SK-N-SH (cell line): ENCODE measurements at regions not wholly inside any gene's neighbourhood (a gene's known extent, or its start where the extent isn't known, plus 50 kb on each side); places are given as distances from the start of the nearest gene placed in this dataset.

Experiments
- CTCF ChIA-PET: fragments of 300-600, 350-600 bp; formaldehyde crosslinking; extraction: SDS; loops from one replicate; lab custom pipeline; 2021; lab: Yijun Ruan, JAX
- POLR2A ChIA-PET: fragments of 350-600 bp; sonication (Branson Sonifier 250); formaldehyde crosslinking; extraction: SDS; loops from one replicate; lab custom pipeline; 2020; ENCODE audit warnings: antibody characterized with exemption, inconsistent platforms; lab: Yijun Ruan, JAX
- DNase-seq: peaks from one replicate; pipeline ENCODE4 v3.0.0; 2012
- H2AFZ ChIP-seq: fragments of 200-600 bp; sonication (generic); 2 replicates; pipeline ENCODE4 v1.8.1; 2016; ENCODE audit warnings: antibody characterized with exemption, mild to moderate bottlenecking, low read depth
- H3F3A ChIP-seq: fragments of 200-600 bp; sonication (generic); replicated peaks from 2 replicates; pipeline ENCODE3; 2016; ENCODE audit warnings: antibody characterized with exemption, mild to moderate bottlenecking; ENCODE audit not compliant: insufficient read depth
- H3K27ac ChIP-seq, 2 experiments: fragments of 200-500 bp in 1 of 2; fragments of 200-600 bp in 1 of 2; sonication (Bioruptor generic) in 1 of 2; sonication (generic), shearing (Covaris generic) in 1 of 2; 2 replicates each; pipeline versions ENCODE4 v1.5.1 to v1.6.1; 2014 to 2016; ENCODE audit warnings: low read depth in 2 of 2, inconsistent platforms in 1 of 2, low read length in 1 of 2, mild to moderate bottlenecking in 1 of 2, mixed read lengths in 1 of 2
- H3K27me3 ChIP-seq: fragments of 200-600 bp; sonication (generic), shearing (Covaris generic); 2 replicates; pipeline ENCODE4 v1.6.1; 2016; ENCODE audit warnings: mixed run types; ENCODE audit not compliant: insufficient read depth
- H3K36me3 ChIP-seq, 2 experiments: fragments of 200-500 bp in 1 of 2; fragments of 200-600 bp in 1 of 2; sonication (Bioruptor generic) in 1 of 2; sonication (generic) in 1 of 2; replicated peaks in 1 of 2; 2 replicates each; pipeline versions ENCODE3 to v1.5.1; 2014 to 2016; ENCODE audit warnings: low read length in 1 of 2, mild to moderate bottlenecking in 1 of 2; ENCODE audit not compliant: insufficient read depth in 2 of 2, control insufficient read depth in 1 of 2
- H3K4me1 ChIP-seq, 2 experiments: fragments of 200-500 bp in 1 of 2; fragments of 200-600 bp in 1 of 2; sonication (Bioruptor generic) in 1 of 2; sonication (generic), shearing (Covaris generic) in 1 of 2; 2 replicates each; pipeline versions ENCODE4 v1.5.1 to v1.6.1; 2014 to 2016; ENCODE audit warnings: low read depth in 1 of 2, low read length in 1 of 2, mixed run types in 1 of 2; ENCODE audit not compliant: insufficient read depth in 2 of 2, control insufficient read depth in 1 of 2
- H3K4me2 ChIP-seq: fragments of 200-600 bp; sonication (generic), shearing (Covaris generic); 2 replicates; pipeline ENCODE4 v1.6.1; 2017; ENCODE audit warnings: mixed run types
- H3K4me3 ChIP-seq, 2 experiments: fragments of 200-500 bp in 1 of 2; fragments of 200-600 bp in 1 of 2; sonication (Bioruptor generic) in 1 of 2; sonication (generic), shearing (Covaris generic) in 1 of 2; 2 replicates each; pipeline versions ENCODE4 v1.5.1 to v1.8.1; 2014 to 2016; ENCODE audit warnings: low read depth in 2 of 2, inconsistent platforms in 1 of 2, low read length in 1 of 2, mild to moderate bottlenecking in 1 of 2, mixed read lengths in 1 of 2, moderate library complexity in 1 of 2
- H3K79me2 ChIP-seq: fragments of 200-600 bp; sonication (generic); 2 replicates; pipeline ENCODE4 v1.8.1; 2017; ENCODE audit warnings: mild to moderate bottlenecking; ENCODE audit not compliant: insufficient read depth
- H3K9ac ChIP-seq: fragments of 200-600 bp; sonication (generic); 2 replicates; pipeline ENCODE4 v1.6.1; 2017; ENCODE audit warnings: mixed run types
- H3K9me2 ChIP-seq: fragments of 200-600 bp; sonication (generic); 2 replicates; pipeline ENCODE4 v1.6.1; 2017; ENCODE audit warnings: mixed run types
- H3K9me3 ChIP-seq: fragments of 200-600 bp; sonication (generic); 2 replicates; pipeline ENCODE4 v1.6.1; 2017; ENCODE audit warnings: mixed run types, mild to moderate bottlenecking, moderate library complexity
- H4K20me1 ChIP-seq: fragments of 200-600 bp; sonication (generic); 2 replicates; pipeline ENCODE4 v1.6.1; 2017; ENCODE audit warnings: mild to moderate bottlenecking, mixed run types; ENCODE audit not compliant: insufficient read depth
- CHD2 ChIP-seq: fragments of 150-350 bp; IDR thresholded peaks from 2 replicates; pipeline ENCODE4 v1.6.1; 2018; ENCODE audit warnings: low read length; ENCODE audit not compliant: partially characterized antibody
- ELF1 ChIP-seq: IDR thresholded peaks from 2 replicates; pipeline ENCODE4 v1.4.0; 2012
- EP300 ChIP-seq, 2 experiments: IDR thresholded peaks; 2 replicates each; pipeline versions ENCODE4 v1.4.0 to v1.6.1; 2012; ENCODE audit warnings: borderline replicate concordance in 1 of 2, low read depth in 1 of 2, low read length in 1 of 2
- EZH2phosphoT487 ChIP-seq: fragments of 200-600 bp; sonication (generic); IDR thresholded peaks from 2 replicates; pipeline ENCODE4 v1.6.1; 2017; ENCODE audit warnings: low read depth, mixed run types, mild to moderate bottlenecking, antibody characterized with exemption, moderate library complexity, borderline replicate concordance
- FOXJ3 ChIP-seq: sonication (generic); formaldehyde crosslinking; IDR thresholded peaks from 2 replicates; pipeline ENCODE4 v1.5.1; 2020; ENCODE audit warnings: mild to moderate bottlenecking, missing genetic modification reagents
- GABPA ChIP-seq: IDR thresholded peaks from 2 replicates; pipeline ENCODE4 v1.4.0; 2012; ENCODE audit warnings: low read depth, mild to moderate bottlenecking
- JUND ChIP-seq: IDR thresholded peaks from 2 replicates; pipeline ENCODE4 v1.4.0; 2012
- MEF2A ChIP-seq: IDR thresholded peaks from 2 replicates; pipeline ENCODE4 v1.4.0; 2012; ENCODE audit warnings: low read depth, borderline replicate concordance
- MXI1 ChIP-seq: IDR thresholded peaks from 2 replicates; pipeline ENCODE4 v1.6.1; 2012; ENCODE audit warnings: mild to moderate bottlenecking, low read depth, low read length, improper control_type of control experiment
- NFIC ChIP-seq: IDR thresholded peaks from 2 replicates; pipeline ENCODE4 v1.4.0; 2012; ENCODE audit warnings: borderline replicate concordance
- POLR2AphosphoS5 ChIP-seq: IDR thresholded peaks from 2 replicates; pipeline ENCODE4 v1.6.1; 2012; ENCODE audit warnings: low read depth, low read length
- RCOR1 ChIP-seq: fragments of 150-350 bp; IDR thresholded peaks from 2 replicates; pipeline ENCODE4 v1.6.1; 2017; ENCODE audit warnings: antibody characterized with exemption, low read length
- SIN3A ChIP-seq: IDR thresholded peaks from 2 replicates; pipeline ENCODE4 v1.6.1; 2012; ENCODE audit warnings: low read depth, mild to moderate bottlenecking, low read length, moderate library complexity, borderline replicate concordance
- SMC3 ChIP-seq: IDR thresholded peaks from 2 replicates; pipeline ENCODE4 v1.6.1; 2012; ENCODE audit warnings: low read depth, low read length, improper control_type of control experiment
- TAF1 ChIP-seq: IDR thresholded peaks from 2 replicates; pipeline ENCODE4 v1.6.1; 2012; ENCODE audit warnings: low read depth, mild to moderate bottlenecking, low read length, moderate library complexity, borderline replicate concordance
- TCF12 ChIP-seq: IDR thresholded peaks from 2 replicates; pipeline ENCODE4 v1.4.0; 2012
- WGBS: methylation state at CpG from one replicate; pipeline ENCODE4 v1.1.6; 2017; ENCODE audit warnings: low lambda C conversion rate; 5-methylcytosine and 5-hydroxymethylcytosine counted together
- TF ChIP-seq, protein P1 (sequence below): IDR thresholded peaks from 2 replicates; pipeline ENCODE4 v1.4.0; 2012; ENCODE audit warnings: low read depth
- TF ChIP-seq, protein P2 (sequence below): fragments of 150-350 bp; IDR thresholded peaks from 2 replicates; pipeline ENCODE4 v1.6.1; 2017; ENCODE audit warnings: antibody characterized with exemption, low read length, low read depth, borderline replicate concordance
- TF ChIP-seq, protein P3 (sequence below): IDR thresholded peaks from 2 replicates; pipeline ENCODE4 v1.4.0; 2012; ENCODE audit warnings: low read depth, borderline replicate concordance

DNA sequence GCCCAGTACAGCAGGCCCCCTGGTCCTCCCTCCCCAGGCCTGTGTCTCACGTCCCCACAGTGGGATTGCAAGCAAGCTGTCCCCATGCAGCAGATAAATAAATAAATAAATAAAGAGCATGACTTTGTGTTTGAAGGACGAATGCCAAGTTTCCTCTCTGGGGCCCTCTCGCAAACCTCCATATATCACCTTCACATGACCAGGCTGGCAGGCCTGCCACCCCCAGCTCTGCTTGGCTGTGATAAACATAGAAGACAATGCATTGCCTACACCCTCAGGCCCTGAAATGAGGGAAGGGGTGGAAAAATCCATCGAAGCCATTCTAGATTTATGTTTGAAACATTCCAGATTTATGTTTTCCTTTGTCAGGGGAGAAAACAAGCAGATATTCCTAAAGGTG lies 107.3 kb downstream of the CCT6B start:
- WGBS = 49% methylated on average over 4 of the region's 4 CpGs
- no peak for DNase-seq
- Histone ChIP-seq H3K9me2 (no peaks in the 10 kb centered on the region), H3K9me3 (no peaks in the 10 kb centered on the region), H3K79me2 (no peaks in the 10 kb centered on the region), H3K4me2 (no peak overlapping the region), H4K20me1 (no peaks in the 10 kb centered on the region), H3K27me3 (no peaks in the 10 kb centered on the region), H3K9ac (no peak overlapping the region), H3K4me3 (no peak overlapping the region), H2AFZ (no peak overlapping the region), H3K4me1 (no peaks in the 10 kb centered on the region; a peak in 1 of 4 replicates), H3K27ac (no peak overlapping the region), H3K36me3 (no peaks in the 10 kb centered on the region), H3F3A (no peaks in the 10 kb centered on the region)
- POLR2A ChIA-PET = no interaction called here
- TF ChIP-seq RCOR1 (no peak), FOXJ3 (no peak)
- CTCF ChIA-PET = interaction anchor here (1.4 kb wide), 1 partner anchor 17 kb away, joined by 3 read pairs; no protein-coding TSS in a partner anchor

DNA sequence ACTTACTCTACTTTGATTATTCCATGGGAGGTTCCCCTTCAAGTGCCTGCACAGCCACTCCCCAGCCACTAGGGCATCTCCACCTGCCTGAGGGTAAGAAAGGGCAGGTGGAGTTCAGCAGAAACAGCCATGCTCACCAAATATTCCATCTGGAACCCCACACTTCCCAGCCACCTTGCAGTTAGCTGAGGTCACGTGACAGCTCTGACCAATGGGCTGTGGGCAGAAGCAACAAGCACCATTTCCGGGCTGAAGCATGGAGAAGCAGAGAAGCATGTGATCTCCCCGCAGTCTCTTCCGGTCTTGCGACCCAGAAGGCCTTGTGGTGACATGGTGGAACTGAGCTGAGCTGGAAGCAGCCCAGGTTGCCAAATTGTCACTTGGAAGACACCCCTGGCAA lies 108.6 kb downstream of the CCT6B start:
- DNase-seq = no peak
- Histone ChIP-seq H3K27ac (no peak overlapping the region), H3K36me3 (no peaks in the 10 kb centered on the region), H3K79me2 (no peaks in the 10 kb centered on the region), H3K9me2 (no peaks in the 10 kb centered on the region)
- CTCF ChIA-PET = interaction anchor here (1.4 to 1.7 kb wide), 2 partner anchors 12 to 16 kb away, joined by 3 to 4 read pairs; no protein-coding TSS in a partner anchor
- WGBS = 38% methylated on average over 3 of the region's 5 CpGs
- TF ChIP-seq FOXJ3 (no peak), TAF1 (no peak), CHD2 (no peak), SMC3 (no peak), MXI1 (no peak), EZH2phosphoT487 (no peak), MEF2A (no peak), JUND (no peak), POLR2AphosphoS5 (no peak), TCF12 (no peak), NFIC (no peak), SIN3A (no peak), ELF1 (no peak), GABPA (no peak), EP300 (IDR thresholded peaks at IDR 0.05; ENCODE audit: borderline replicate concordance in 1 of 2, low read depth in 1 of 2, low read length in 1 of 2) (no peak)
- TF ChIP-seq, protein P1, sequence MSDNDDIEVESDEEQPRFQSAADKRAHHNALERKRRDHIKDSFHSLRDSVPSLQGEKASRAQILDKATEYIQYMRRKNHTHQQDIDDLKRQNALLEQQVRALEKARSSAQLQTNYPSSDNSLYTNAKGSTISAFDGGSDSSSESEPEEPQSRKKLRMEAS = no peak
- TF ChIP-seq, protein P2, sequence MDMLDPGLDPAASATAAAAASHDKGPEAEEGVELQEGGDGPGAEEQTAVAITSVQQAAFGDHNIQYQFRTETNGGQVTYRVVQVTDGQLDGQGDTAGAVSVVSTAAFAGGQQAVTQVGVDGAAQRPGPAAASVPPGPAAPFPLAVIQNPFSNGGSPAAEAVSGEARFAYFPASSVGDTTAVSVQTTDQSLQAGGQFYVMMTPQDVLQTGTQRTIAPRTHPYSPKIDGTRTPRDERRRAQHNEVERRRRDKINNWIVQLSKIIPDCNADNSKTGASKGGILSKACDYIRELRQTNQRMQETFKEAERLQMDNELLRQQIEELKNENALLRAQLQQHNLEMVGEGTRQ = no peak
- TF ChIP-seq, protein P3, sequence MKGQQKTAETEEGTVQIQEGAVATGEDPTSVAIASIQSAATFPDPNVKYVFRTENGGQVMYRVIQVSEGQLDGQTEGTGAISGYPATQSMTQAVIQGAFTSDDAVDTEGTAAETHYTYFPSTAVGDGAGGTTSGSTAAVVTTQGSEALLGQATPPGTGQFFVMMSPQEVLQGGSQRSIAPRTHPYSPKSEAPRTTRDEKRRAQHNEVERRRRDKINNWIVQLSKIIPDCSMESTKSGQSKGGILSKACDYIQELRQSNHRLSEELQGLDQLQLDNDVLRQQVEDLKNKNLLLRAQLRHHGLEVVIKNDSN = no peak
- TF ChIP-seq, all 33 proteins: peak for 0
- Histone ChIP-seq H3K4me2 (no peak overlapping the region), H3F3A (no peaks in the 10 kb centered on the region), H2AFZ (no peak overlapping the region), H4K20me1 (no peaks in the 10 kb centered on the region), H3K4me1 (no peaks in the 10 kb centered on the region), H3K4me3 (no peak overlapping the region), H3K9ac (no peak overlapping the region), H3K27me3 (no peaks in the 10 kb centered on the region), H3K9me3 (no peaks in the 10 kb centered on the region)
- POLR2A ChIA-PET = no interaction called here
